ENCODE measurements at regions not wholly inside any gene's neighbourhood (a gene's known extent, or its start where the extent isn't known, plus 50 kb on each side); places are given as distances from the start of the nearest gene placed in this dataset.

- WGBS, 2 donors: 63% methylated on average over 3 of the region's 3 CpGs
- ATAC-seq: no peak
- DNase-seq: no peak
- Histone ChIP-seq H3K9me3 (peaks cover 0 to 10% (median 0%) of the 10 kb centered on the region in 11 donors), H3K27ac (no peak overlapping the region), H3K4me1 (no peaks in the 10 kb centered on the region), H3K36me3 (no peaks in the 10 kb centered on the region), H3K27me3 (peaks cover 0 to 25% (median 0%) of the 10 kb centered on the region in 7 donors), H3K4me3 (no peak overlapping the region)
- intact Hi-C loops (cut with DNase I): no loop called here
- no peak for TF ChIP-seq CTCF (IDR thresholded peaks at IDR 0.05)
Observed at GRCh38 chrX:9182041-9182440, 148.1 kb upstream of the FAM9B start.

- ATAC-seq: no peak
- 75 to 84% methylated on average over 2 of the region's 2 CpGs for WGBS, 2 donors
- H3K4me1 ChIP-seq: no peaks in the 10 kb centered on the region
- H3K9me3 ChIP-seq: peaks cover 0 to 8% (median 0%) of the 10 kb centered on the region in 11 donors
- peaks cover 0 to 39% (median 0%) of the 10 kb centered on the region in 7 donors for H3K27me3 ChIP-seq
- H3K36me3 ChIP-seq: no peaks in the 10 kb centered on the region
- intact Hi-C loops (cut with DNase I): no loop called here
- no peak overlapping the region for H3K4me3 ChIP-seq
- no peak for DNase-seq
- no peak for TF ChIP-seq CTCF (IDR thresholded peaks at IDR 0.05)
- H3K27ac ChIP-seq: no peak overlapping the region
Observed at GRCh38 chrX:9183481-9183880, 149.6 kb upstream of the FAM9B start.

GRCh38 chrX:9184211-9184610 lies 150.3 kb upstream of the FAM9B start:
- TF ChIP-seq CTCF (IDR thresholded peaks at IDR 0.05): no peak
- intact Hi-C loops (cut with DNase I): no loop called here

GRCh38 chrX:9188117-9188516 lies 154.2 kb upstream of the FAM9B start:
- no peak for TF ChIP-seq CTCF (IDR thresholded peaks at IDR 0.05)
- H3K27ac ChIP-seq: no peak overlapping the region
- H3K27me3 ChIP-seq: peaks cover 0 to 54% (median 0%) of the 10 kb centered on the region in 7 donors
- DNase-seq: no peak
- no peaks in the 10 kb centered on the region for H3K9me3 ChIP-seq
- WGBS, 2 donors: 85 to 92% methylated on average over 3 of the region's 3 CpGs
- ATAC-seq: no peak
- H3K4me1 ChIP-seq: no peaks in the 10 kb centered on the region
- no peaks in the 10 kb centered on the region for H3K36me3 ChIP-seq
- no peak overlapping the region for H3K4me3 ChIP-seq
- intact Hi-C loops (cut with DNase I): no loop called here

More at GRCh38 chrX:9184211-9184610, 150.3 kb upstream of the FAM9B start:
- H3K9me3 ChIP-seq: peaks cover 0 to under 1% (median 0%) of the 10 kb centered on the region in 11 donors
- no peak overlapping the region for H3K27ac ChIP-seq
- H3K36me3 ChIP-seq: no peaks in the 10 kb centered on the region
- DNase-seq: no peak
- H3K4me1 ChIP-seq: no peaks in the 10 kb centered on the region
- no peak for ATAC-seq
- WGBS, 2 donors: 76 to 81% methylated on average over 4 of the region's 4 CpGs
- H3K27me3 ChIP-seq: peaks cover 0 to 41% (median 0%) of the 10 kb centered on the region in 7 donors
- H3K4me3 ChIP-seq: no peak overlapping the region

Data from heart right ventricle (tissue), 16 donors.